IMR-90 (cell line): ENCODE measurements at regions not wholly inside any gene's neighbourhood (a gene's known extent, or its start where the extent isn't known, plus 50 kb on each side); places are given as distances from the start of the nearest gene placed in this dataset.

Experiments used
- BHLHE40 ChIP-seq: fragments of 150-350 bp; IDR thresholded peaks from 2 replicates; pipeline ENCODE4 v1.6.1; 2016; ENCODE audit warnings: mild to moderate bottlenecking, low read depth, low read length
- POLR2A ChIP-seq: IDR thresholded peaks from 2 replicates; pipeline ENCODE4 v1.6.1; 2012; ENCODE audit warnings: mild to moderate bottlenecking, low read depth, low read length
- TF ChIP-seq, protein P1 (sequence below): conservative IDR thresholded peaks from 2 replicates; pipeline ENCODE4 v1.5.1; 2012; ENCODE audit warnings: mild to moderate bottlenecking, low read depth, low read length, improper control_type of control experiment

DNA sequence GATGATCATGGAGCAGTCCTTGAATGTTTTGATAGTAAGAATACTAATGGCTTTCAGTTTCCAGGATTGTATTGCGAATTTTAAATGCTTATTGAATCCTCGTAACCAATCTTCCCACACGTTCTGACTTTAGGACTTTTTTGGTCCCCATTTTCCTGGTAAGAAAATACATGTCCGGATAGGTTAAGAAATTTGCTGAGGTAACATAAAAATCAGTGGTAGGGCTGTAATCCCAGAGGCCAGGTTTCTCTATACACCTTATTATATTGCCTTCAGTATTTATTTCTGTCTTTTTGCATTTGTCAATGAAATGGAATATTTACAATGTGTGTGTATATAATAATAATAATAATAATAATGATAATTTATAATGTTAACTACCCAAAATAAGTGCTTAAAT, 603.2 kb downstream of the TMEM182 start:
- TF ChIP-seq BHLHE40 (no peak), POLR2A (no peak)
- TF ChIP-seq, protein P1, sequence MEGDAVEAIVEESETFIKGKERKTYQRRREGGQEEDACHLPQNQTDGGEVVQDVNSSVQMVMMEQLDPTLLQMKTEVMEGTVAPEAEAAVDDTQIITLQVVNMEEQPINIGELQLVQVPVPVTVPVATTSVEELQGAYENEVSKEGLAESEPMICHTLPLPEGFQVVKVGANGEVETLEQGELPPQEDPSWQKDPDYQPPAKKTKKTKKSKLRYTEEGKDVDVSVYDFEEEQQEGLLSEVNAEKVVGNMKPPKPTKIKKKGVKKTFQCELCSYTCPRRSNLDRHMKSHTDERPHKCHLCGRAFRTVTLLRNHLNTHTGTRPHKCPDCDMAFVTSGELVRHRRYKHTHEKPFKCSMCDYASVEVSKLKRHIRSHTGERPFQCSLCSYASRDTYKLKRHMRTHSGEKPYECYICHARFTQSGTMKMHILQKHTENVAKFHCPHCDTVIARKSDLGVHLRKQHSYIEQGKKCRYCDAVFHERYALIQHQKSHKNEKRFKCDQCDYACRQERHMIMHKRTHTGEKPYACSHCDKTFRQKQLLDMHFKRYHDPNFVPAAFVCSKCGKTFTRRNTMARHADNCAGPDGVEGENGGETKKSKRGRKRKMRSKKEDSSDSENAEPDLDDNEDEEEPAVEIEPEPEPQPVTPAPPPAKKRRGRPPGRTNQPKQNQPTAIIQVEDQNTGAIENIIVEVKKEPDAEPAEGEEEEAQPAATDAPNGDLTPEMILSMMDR: no peak
